K562 (cell line): ENCODE measurements at regions not wholly inside any gene's neighbourhood (a gene's known extent, or its start where the extent isn't known, plus 50 kb on each side); places are given as distances from the start of the nearest gene placed in this dataset.

Experiments used
- ARNT ChIP-seq, 2 experiments: fragments of 450-650 bp; IDR thresholded peaks; 2 replicates each; pipeline ENCODE4 v1.6.1; 2016; ENCODE audit warnings: mild to moderate bottlenecking in 1 of 2
- CTCF ChIP-seq, 3 experiments: IDR thresholded peaks in 2 of 3; conservative IDR thresholded peaks in 1 of 3; 2 replicates each; pipeline ENCODE4 v1.5.1; 2011 to 2012; ENCODE audit warnings: low read length in 3 of 3, mild to moderate bottlenecking in 3 of 3, control low read depth in 2 of 3, improper control_type of control experiment in 1 of 3, inconsistent platforms in 1 of 3, low read depth in 1 of 3, mixed read lengths in 1 of 3, moderate library complexity in 1 of 3; ENCODE audit not compliant: insufficient read depth in 2 of 3
- IRF9 ChIP-seq: fragments of 450-650 bp; IDR thresholded peaks from 2 replicates; pipeline ENCODE4 v1.6.1; 2016; ENCODE audit warnings: missing biosample characterization, missing genetic modification characterization

GRCh38 chr2:144592500-144593256 is 72.8 kb upstream of the ZEB2 start:
- TF ChIP-seq ARNT (IDR thresholded peaks at IDR 0.05) = no peak
- no peak for TF ChIP-seq CTCF (IDR thresholded peaks at IDR 0.05 in 2 of 3, conservative IDR thresholded peaks at IDR 0.05 in 1 of 3; ENCODE audit: insufficient read depth in 2 of 3, low read depth in 1 of 3, low read length in 3 of 3)
- no peak for TF ChIP-seq IRF9
